ENCODE measurements at regions not wholly inside any gene's neighbourhood (a gene's known extent, or its start where the extent isn't known, plus 50 kb on each side); places are given as distances from the start of the nearest gene placed in this dataset.

GRCh38 chr2:10977003-10977402 is 65.3 kb downstream of the KCNF1 start:
- DNase-seq = no peak
- Histone ChIP-seq H3K4me3 (ENCODE audit: insufficient read depth, low read depth, low read length, poor library complexity, severe bottlenecking) (no peak overlapping the region), H3K36me3 (ENCODE audit: control insufficient read depth, insufficient read depth, low read length) (no peaks in the 10 kb centered on the region), H3K4me1 (ENCODE audit: control insufficient read depth, insufficient read depth, low read length, poor library complexity, severe bottlenecking) (no peaks in the 10 kb centered on the region), H3K27me3 (replicated peaks; ENCODE audit: control insufficient read depth, insufficient read depth, low read length, poor library complexity, severe bottlenecking) (no peaks in the 10 kb centered on the region), H3K9me3 (ENCODE audit: control insufficient read depth, low read length) (no peaks in the 10 kb centered on the region), H3K27ac (ENCODE audit: insufficient read depth, low read length, poor library complexity, severe bottlenecking) (no peak overlapping the region)

GRCh38 chr2:10977621-10978020 is 65.9 kb downstream of the KCNF1 start:
- H3K27ac ChIP-seq (ENCODE audit: insufficient read depth, low read length, poor library complexity, severe bottlenecking) = no peak overlapping the region
- no peaks in the 10 kb centered on the region for H3K4me1 ChIP-seq (ENCODE audit: control insufficient read depth, insufficient read depth, low read length, poor library complexity, severe bottlenecking)
- no peaks in the 10 kb centered on the region for H3K27me3 ChIP-seq (replicated peaks; ENCODE audit: control insufficient read depth, insufficient read depth, low read length, poor library complexity, severe bottlenecking)
- no peak overlapping the region for H3K4me3 ChIP-seq (ENCODE audit: insufficient read depth, low read depth, low read length, poor library complexity, severe bottlenecking)
- DNase-seq = no peak
- no peaks in the 10 kb centered on the region for H3K36me3 ChIP-seq (ENCODE audit: control insufficient read depth, insufficient read depth, low read length)
- no peaks in the 10 kb centered on the region for H3K9me3 ChIP-seq (ENCODE audit: control insufficient read depth, low read length)

- H3K4me1 ChIP-seq (ENCODE audit: control insufficient read depth, insufficient read depth, low read length, poor library complexity, severe bottlenecking) = no peaks in the 10 kb centered on the region
- no peak for DNase-seq
- H3K27ac ChIP-seq (ENCODE audit: insufficient read depth, low read length, poor library complexity, severe bottlenecking) = no peak overlapping the region
- H3K9me3 ChIP-seq (ENCODE audit: control insufficient read depth, low read length) = no peaks in the 10 kb centered on the region
- no peaks in the 10 kb centered on the region for H3K27me3 ChIP-seq (replicated peaks; ENCODE audit: control insufficient read depth, insufficient read depth, low read length, poor library complexity, severe bottlenecking)
- no peak overlapping the region for H3K4me3 ChIP-seq (ENCODE audit: insufficient read depth, low read depth, low read length, poor library complexity, severe bottlenecking)
- no peaks in the 10 kb centered on the region for H3K36me3 ChIP-seq (ENCODE audit: control insufficient read depth, insufficient read depth, low read length)
Measured at GRCh38 chr2:10978090-10978670, 66.4 kb downstream of the KCNF1 start.

GRCh38 chr2:10980071-10980470 is 68.3 kb downstream of the KCNF1 start:
- Histone ChIP-seq H3K27me3 (replicated peaks; ENCODE audit: control insufficient read depth, insufficient read depth, low read length, poor library complexity, severe bottlenecking) (no peaks in the 10 kb centered on the region), H3K9me3 (ENCODE audit: control insufficient read depth, low read length) (no peaks in the 10 kb centered on the region), H3K4me3 (ENCODE audit: insufficient read depth, low read depth, low read length, poor library complexity, severe bottlenecking) (no peak overlapping the region)

GRCh38 chr2:10980886-10981425 is 69.2 kb downstream of the KCNF1 start:
- Histone ChIP-seq H3K27ac (ENCODE audit: insufficient read depth, low read length, poor library complexity, severe bottlenecking) (no peak overlapping the region), H3K27me3 (replicated peaks; ENCODE audit: control insufficient read depth, insufficient read depth, low read length, poor library complexity, severe bottlenecking) (no peaks in the 10 kb centered on the region), H3K4me1 (ENCODE audit: control insufficient read depth, insufficient read depth, low read length, poor library complexity, severe bottlenecking) (no peaks in the 10 kb centered on the region), H3K9me3 (ENCODE audit: control insufficient read depth, low read length) (no peaks in the 10 kb centered on the region), H3K36me3 (ENCODE audit: control insufficient read depth, insufficient read depth, low read length) (no peaks in the 10 kb centered on the region), H3K4me3 (ENCODE audit: insufficient read depth, low read depth, low read length, poor library complexity, severe bottlenecking) (no peak overlapping the region)
- DNase-seq = no peak

More at GRCh38 chr2:10980071-10980470, 68.3 kb downstream of the KCNF1 start:
- DNase-seq = no peak
- Histone ChIP-seq H3K4me1 (ENCODE audit: control insufficient read depth, insufficient read depth, low read length, poor library complexity, severe bottlenecking) (no peaks in the 10 kb centered on the region), H3K27ac (ENCODE audit: insufficient read depth, low read length, poor library complexity, severe bottlenecking) (no peak overlapping the region), H3K36me3 (ENCODE audit: control insufficient read depth, insufficient read depth, low read length) (no peaks in the 10 kb centered on the region)

GRCh38 chr2:10981451-10981850 is 69.7 kb downstream of the KCNF1 start:
- DNase-seq = no peak
- Histone ChIP-seq H3K4me3 (ENCODE audit: insufficient read depth, low read depth, low read length, poor library complexity, severe bottlenecking) (no peak overlapping the region), H3K4me1 (ENCODE audit: control insufficient read depth, insufficient read depth, low read length, poor library complexity, severe bottlenecking) (no peaks in the 10 kb centered on the region), H3K36me3 (ENCODE audit: control insufficient read depth, insufficient read depth, low read length) (no peaks in the 10 kb centered on the region), H3K27ac (ENCODE audit: insufficient read depth, low read length, poor library complexity, severe bottlenecking) (no peak overlapping the region), H3K27me3 (replicated peaks; ENCODE audit: control insufficient read depth, insufficient read depth, low read length, poor library complexity, severe bottlenecking) (no peaks in the 10 kb centered on the region), H3K9me3 (ENCODE audit: control insufficient read depth, low read length) (no peaks in the 10 kb centered on the region)

GRCh38 chr2:10981941-10982431 is 70.3 kb downstream of the KCNF1 start:
- Histone ChIP-seq H3K4me1 (ENCODE audit: control insufficient read depth, insufficient read depth, low read length, poor library complexity, severe bottlenecking) (no peaks in the 10 kb centered on the region), H3K27me3 (replicated peaks; ENCODE audit: control insufficient read depth, insufficient read depth, low read length, poor library complexity, severe bottlenecking) (no peaks in the 10 kb centered on the region), H3K27ac (ENCODE audit: insufficient read depth, low read length, poor library complexity, severe bottlenecking) (no peak overlapping the region), H3K4me3 (ENCODE audit: insufficient read depth, low read depth, low read length, poor library complexity, severe bottlenecking) (no peak overlapping the region), H3K36me3 (ENCODE audit: control insufficient read depth, insufficient read depth, low read length) (no peaks in the 10 kb centered on the region), H3K9me3 (ENCODE audit: control insufficient read depth, low read length) (no peaks in the 10 kb centered on the region)
- DNase-seq = no peak

- no peaks in the 10 kb centered on the region for H3K27me3 ChIP-seq (replicated peaks; ENCODE audit: control insufficient read depth, insufficient read depth, low read length, poor library complexity, severe bottlenecking)
- H3K36me3 ChIP-seq (ENCODE audit: control insufficient read depth, insufficient read depth, low read length) = no peaks in the 10 kb centered on the region
- no peak for DNase-seq
- H3K27ac ChIP-seq (ENCODE audit: insufficient read depth, low read length, poor library complexity, severe bottlenecking) = no peak overlapping the region
- no peaks in the 10 kb centered on the region for H3K4me1 ChIP-seq (ENCODE audit: control insufficient read depth, insufficient read depth, low read length, poor library complexity, severe bottlenecking)
- H3K4me3 ChIP-seq (ENCODE audit: insufficient read depth, low read depth, low read length, poor library complexity, severe bottlenecking) = no peak overlapping the region
- H3K9me3 ChIP-seq (ENCODE audit: control insufficient read depth, low read length) = no peaks in the 10 kb centered on the region
Measured at GRCh38 chr2:10982931-10983701, 71.4 kb downstream of the KCNF1 start.

- no peak overlapping the region for H3K27ac ChIP-seq (ENCODE audit: insufficient read depth, low read length, poor library complexity, severe bottlenecking)
- H3K4me3 ChIP-seq (ENCODE audit: insufficient read depth, low read depth, low read length, poor library complexity, severe bottlenecking) = no peak overlapping the region
- no peaks in the 10 kb centered on the region for H3K9me3 ChIP-seq (ENCODE audit: control insufficient read depth, low read length)
Measured at GRCh38 chr2:10983711-10984110, 72.0 kb downstream of the KCNF1 start.

GRCh38 chr2:10984418-10985135 is 72.8 kb downstream of the KCNF1 start:
- Histone ChIP-seq H3K4me1 (ENCODE audit: control insufficient read depth, insufficient read depth, low read length, poor library complexity, severe bottlenecking) (no peaks in the 10 kb centered on the region), H3K36me3 (ENCODE audit: control insufficient read depth, insufficient read depth, low read length) (no peaks in the 10 kb centered on the region), H3K9me3 (ENCODE audit: control insufficient read depth, low read length) (no peaks in the 10 kb centered on the region), H3K4me3 (ENCODE audit: insufficient read depth, low read depth, low read length, poor library complexity, severe bottlenecking) (no peak overlapping the region), H3K27me3 (replicated peaks; ENCODE audit: control insufficient read depth, insufficient read depth, low read length, poor library complexity, severe bottlenecking) (no peaks in the 10 kb centered on the region), H3K27ac (ENCODE audit: insufficient read depth, low read length, poor library complexity, severe bottlenecking) (no peak overlapping the region)
- no peak for DNase-seq

More at GRCh38 chr2:10983711-10984110, 72.0 kb downstream of the KCNF1 start:
- Histone ChIP-seq H3K4me1 (ENCODE audit: control insufficient read depth, insufficient read depth, low read length, poor library complexity, severe bottlenecking) (no peaks in the 10 kb centered on the region), H3K36me3 (ENCODE audit: control insufficient read depth, insufficient read depth, low read length) (no peaks in the 10 kb centered on the region), H3K27me3 (replicated peaks; ENCODE audit: control insufficient read depth, insufficient read depth, low read length, poor library complexity, severe bottlenecking) (no peaks in the 10 kb centered on the region)
- DNase-seq = no peak

Measured in effector memory CD4-positive, alpha-beta T cell (primary cell).